SIG-M5 treated with dmso at 0.1 percent for 504 hours (cell line): ENCODE measurements at regions not wholly inside any gene's neighbourhood (a gene's known extent, or its start where the extent isn't known, plus 50 kb on each side); places are given as distances from the start of the nearest gene placed in this dataset.
"Not testable (repeated sequence)": the region's sequence is repeated elsewhere in the genome, so short reads cannot be mapped to it uniquely, and the experiment has no call there.

Source experiments
- DNase-seq: peaks from one replicate; lab custom pipeline; 2025; ENCODE audit not compliant: unreplicated experiment; lab: John Stamatoyannopoulos, UW

DNA sequence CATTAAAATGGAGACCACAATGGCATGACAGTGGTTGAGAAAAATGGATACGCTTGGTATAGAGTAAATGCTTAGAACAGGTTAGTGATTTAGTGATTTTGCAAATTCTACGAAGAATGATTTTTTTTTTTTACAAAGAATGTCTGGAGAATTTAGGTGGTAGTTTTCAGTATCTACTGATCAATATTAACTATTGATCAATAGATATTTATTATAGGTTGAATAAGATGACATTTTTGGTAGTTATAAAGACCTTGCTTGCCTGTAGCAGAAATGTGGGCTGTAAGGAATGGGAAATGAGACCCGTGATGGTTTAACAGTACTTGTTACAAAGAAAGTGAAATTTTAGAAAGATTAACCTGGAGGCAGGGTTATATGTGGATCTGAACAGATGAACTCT lies 137.5 kb downstream of the NR2F2 start:
- no peak for DNase-seq

GRCh38 chr15:96470681-96471310 lies 140.3 kb downstream of the NR2F2 start:
- DNase-seq, result no peak

GRCh38 chr15:96472681-96473080 lies 142.2 kb downstream of the NR2F2 start:
- no peak for DNase-seq

GRCh38 chr15:96473556-96473955 lies 143.1 kb downstream of the NR2F2 start:
- no peak for DNase-seq

GRCh38 chr15:96474231-96474664 lies 143.7 kb downstream of the NR2F2 start:
- DNase-seq, result no peak

DNA sequence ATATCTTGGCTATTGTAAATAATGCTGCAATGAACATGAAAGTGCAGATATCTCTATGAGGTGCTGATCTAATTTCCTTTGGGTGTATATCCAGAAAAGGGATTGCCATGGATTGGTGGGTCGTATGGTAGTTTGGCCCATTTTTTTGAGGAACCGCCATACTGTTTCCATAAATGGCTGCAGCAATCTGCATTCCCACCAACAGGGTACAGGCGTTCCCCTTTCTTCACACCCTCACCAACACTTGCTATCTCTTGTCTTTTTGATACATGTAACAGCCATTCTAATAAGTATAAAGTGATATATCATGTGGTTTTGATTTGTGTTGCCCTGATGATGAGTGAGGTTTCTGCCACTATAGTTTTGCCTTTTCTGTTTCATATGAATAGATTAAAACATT lies 146.7 kb downstream of the NR2F2 start:
- DNase-seq, result no peak

GRCh38 chr15:96484412-96484811 lies 153.9 kb downstream of the NR2F2 start:
- not testable (repeated sequence) for DNase-seq

- no peak for DNase-seq
These were observed 154.3 kb downstream of the NR2F2 start for GRCh38 chr15:96484830-96485229.

GRCh38 chr15:96487245-96487644 lies 156.7 kb downstream of the NR2F2 start:
- DNase-seq, result no peak

- DNase-seq, result not testable (repeated sequence)
These were observed 160.7 kb downstream of the NR2F2 start for GRCh38 chr15:96491066-96491699.

- DNase-seq, result not testable (repeated sequence)
These were observed 161.5 kb downstream of the NR2F2 start for GRCh38 chr15:96491700-96492644.

DNA sequence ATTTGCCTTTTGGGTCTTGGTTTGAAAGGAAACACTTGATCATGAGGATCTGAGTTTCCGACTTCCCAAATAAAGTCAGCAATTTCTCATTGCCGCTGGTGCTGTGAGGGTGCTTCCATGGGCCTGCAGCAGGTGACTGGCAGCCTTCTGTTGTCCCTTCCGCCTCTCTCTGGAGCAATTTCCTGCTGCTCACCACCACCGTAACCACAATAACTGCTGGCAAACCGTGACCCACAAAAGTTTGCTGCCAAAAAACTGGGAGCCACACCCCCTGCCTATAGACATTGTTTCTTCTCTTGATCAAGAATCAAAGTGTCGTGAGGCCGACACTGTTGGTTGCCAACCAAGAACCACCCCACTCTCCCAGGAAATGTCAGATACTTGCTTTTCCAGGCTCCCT lies 164.0 kb downstream of the NR2F2 start:
- peak; percentile 84 for DNase-seq

GRCh38 chr15:96495386-96495785 lies 164.9 kb downstream of the NR2F2 start:
- no peak for DNase-seq

DNA sequence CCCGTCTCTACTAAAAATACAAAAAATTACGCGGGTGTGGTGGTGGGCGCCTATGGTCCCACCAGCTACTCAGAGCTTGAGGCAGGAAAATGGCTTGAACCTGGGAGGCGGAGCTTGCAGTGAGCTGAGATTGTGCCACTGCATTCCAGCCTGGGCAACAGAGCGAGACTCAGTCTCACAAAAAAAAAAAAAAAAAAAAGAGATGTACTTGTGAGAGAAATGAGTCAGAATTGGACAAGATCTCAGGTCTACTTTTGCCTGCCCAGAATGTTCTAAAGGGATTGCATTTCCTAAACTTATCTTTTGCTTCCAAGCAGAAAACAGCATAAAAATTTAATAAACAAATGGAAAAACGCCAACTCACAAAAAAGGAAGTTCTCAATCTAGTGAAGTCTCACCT lies 167.5 kb downstream of the NR2F2 start:
- no peak for DNase-seq

DNA sequence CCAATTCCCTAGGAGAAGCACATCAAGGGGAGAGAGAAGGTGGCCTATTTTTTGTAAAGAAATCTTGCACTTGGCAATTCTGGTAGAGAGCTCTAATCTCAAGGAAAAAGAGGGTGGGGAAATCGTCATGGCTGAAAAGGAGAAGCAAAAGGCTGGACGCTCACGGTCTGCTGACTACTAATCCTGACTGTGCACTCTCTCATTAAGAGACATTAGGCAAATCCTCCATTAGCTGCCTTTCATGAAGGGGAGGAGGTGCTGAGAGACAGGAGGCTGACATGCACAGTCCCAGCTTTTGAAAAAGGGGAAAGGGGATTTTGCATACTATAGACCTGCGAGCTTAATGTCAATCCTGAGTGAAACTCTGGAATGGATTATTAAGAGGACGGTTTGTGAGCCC lies 170.0 kb downstream of the NR2F2 start:
- no peak for DNase-seq

GRCh38 chr15:96501362-96501761 lies 170.9 kb downstream of the NR2F2 start:
- no peak for DNase-seq

DNA sequence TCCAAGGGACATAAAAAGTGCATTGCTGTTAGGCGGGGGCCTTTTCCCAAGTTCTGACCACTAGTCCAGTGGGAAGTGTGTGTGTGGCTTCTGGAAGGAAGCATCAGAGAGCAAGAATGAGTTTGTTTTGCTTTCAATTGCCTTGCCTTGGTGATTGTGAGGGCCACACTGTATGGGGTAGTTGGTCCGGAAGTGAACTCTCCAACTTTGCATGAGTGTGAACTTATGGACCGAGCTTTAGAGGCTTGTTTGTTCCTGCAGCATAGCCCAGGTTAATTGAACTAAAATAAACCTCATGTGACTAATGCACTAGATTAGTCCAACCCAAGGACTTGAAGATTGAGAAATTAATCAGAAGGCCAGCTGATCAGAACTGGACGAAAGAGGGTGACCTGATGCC lies 171.7 kb downstream of the NR2F2 start:
- no peak for DNase-seq

DNA sequence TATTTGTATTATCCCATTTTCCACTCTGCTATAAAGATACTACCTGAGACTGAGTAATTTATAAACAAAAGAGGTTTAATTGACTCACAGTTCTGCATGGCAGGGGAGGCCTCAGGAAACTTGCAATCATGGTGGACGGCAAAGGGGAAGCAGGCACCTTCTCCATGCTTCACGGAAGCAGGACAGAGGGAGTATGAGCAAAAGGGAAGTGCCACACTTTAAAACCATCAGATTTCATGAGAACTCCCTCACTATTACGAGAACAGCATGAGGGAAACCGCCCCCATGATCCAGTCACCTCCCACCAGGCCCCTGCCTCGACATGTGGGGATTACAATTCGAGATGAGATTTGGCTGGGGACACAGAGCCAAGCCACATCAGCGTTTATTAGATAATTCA lies 172.8 kb downstream of the NR2F2 start:
- no peak for DNase-seq

DNA sequence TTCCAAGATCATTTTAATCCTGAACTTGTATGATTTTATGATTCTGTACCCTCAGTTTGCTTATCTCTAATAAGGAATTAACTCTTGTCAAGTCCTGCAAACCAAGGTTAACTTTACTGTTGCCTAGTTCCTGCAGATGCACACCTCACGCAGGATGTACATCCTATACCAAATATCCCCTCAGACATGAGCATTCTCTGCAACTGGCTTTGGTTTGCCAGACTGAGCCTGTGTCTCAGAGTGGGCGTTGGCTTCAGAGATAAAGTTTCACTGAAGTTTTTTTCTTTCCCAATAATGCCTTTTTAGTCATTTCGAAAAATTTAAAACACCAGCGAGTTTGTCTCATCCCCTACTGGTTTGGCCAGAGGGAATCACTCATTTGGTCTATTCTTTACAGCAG lies 173.9 kb downstream of the NR2F2 start:
- no peak for DNase-seq

DNA sequence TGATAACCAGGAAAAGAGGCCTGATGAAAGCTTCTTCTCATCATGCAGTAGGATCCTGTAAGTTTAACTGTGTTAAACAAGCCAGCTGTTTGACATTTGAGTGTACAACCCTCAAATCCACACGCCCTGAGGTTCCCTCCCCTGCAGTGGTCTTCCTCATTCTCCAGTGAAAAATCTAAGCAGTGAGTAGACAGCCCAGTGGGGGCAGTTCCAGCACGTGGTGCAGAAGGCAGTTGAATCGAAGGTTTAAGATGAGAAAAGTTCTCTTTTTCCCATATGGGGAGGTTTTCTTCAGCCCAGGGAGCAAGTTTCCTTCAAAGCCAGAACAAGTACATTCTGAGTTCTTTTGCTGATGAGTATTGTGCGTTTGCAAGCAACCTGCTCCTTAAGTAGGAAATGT lies 174.5 kb downstream of the NR2F2 start:
- DNase-seq, result no peak

DNA sequence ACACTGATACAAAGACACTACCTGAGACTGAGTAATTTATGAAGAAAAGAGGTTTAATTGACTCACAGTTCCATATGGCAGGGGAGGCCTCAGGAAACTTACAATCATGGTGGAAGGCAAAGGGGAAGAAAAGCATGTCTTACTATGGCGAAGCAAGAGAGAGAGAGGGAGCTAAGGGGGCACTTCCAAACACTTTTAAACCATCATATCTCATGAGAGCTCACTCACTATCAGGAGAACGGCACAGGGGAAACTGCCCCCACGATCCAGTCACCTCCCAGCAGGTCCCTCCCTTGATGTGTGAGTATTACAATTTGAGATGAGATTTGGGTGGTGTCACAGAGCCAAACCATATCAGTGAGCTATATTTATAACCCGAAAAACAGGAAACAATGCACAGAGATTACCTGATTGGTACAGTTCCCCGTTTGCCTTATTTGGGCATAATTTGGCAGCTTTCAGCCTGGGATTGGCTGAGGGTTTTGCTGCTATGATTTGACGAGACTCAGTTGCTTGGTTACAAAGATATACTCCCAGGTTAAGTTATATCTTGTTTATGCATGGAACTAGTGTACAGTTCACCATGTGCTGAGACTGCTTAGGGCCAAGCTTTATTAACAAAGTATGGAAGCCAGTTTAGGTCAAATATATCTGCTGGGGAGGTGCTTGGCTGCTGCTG lies 184.2 kb downstream of the NR2F2 start:
- DNase-seq, result no peak
